ENCODE measurements at regions not wholly inside any gene's neighbourhood (a gene's known extent, or its start where the extent isn't known, plus 50 kb on each side); places are given as distances from the start of the nearest gene placed in this dataset.
A peak's percentile ranks its signal among the peaks of the same experiment; 100 is the strongest.
"Not testable (repeated sequence)": the region's sequence is repeated elsewhere in the genome, so short reads cannot be mapped to it uniquely, and the experiment has no call there.

GRCh38 chr14:50018201-50018932 is 98.0 kb downstream of the VCPKMT start:
- DNase-seq (ENCODE audit: low spot score): no peak

GRCh38 chr14:50018933-50019210 is 97.5 kb downstream of the VCPKMT start:
- no peak for DNase-seq (ENCODE audit: low spot score)

GRCh38 chr14:50020184-50020583 is 96.2 kb downstream of the VCPKMT start:
- no peak for DNase-seq (ENCODE audit: low spot score)

- no peak for DNase-seq (ENCODE audit: low spot score)
Observed at GRCh38 chr14:50020799-50021198, 95.6 kb downstream of the VCPKMT start.

DNA sequence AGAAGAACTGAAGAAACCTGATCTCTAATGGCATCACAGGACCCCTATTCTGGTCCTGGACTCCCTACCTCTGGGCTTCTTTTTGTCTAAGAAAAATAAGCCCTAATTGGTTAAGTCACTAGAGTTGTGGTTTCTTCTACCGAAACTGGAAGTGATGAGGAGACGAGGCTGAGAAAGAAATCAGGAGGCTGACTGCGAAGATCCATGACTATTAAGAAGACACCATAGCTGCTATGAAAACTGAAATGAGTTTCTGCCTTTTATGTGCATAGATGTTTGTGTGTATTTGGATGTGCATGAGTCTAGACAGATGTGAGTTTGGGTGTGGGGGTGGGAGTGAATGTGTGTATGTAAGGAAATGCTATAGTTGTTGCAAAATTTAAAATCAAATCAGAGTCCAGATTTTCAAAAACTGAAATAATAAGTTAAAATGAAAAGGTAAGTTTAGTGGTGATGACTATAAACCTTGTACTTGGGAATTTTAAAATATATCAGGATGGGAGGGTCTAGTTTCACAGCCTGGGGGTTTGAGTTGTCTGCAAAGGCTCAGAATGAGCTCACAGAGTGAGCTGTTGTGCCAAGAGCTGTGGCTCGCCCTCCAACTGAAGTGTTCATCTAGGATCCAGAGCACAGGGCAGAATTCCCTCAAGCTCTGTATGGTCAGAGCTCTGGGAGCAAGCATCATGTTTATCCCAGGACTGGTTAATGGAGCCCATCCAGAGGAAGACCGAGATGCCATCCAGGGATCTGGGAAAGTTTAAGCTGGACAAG is 94.9 kb downstream of the VCPKMT start:
- DNase-seq (ENCODE audit: low spot score): no peak

DNA sequence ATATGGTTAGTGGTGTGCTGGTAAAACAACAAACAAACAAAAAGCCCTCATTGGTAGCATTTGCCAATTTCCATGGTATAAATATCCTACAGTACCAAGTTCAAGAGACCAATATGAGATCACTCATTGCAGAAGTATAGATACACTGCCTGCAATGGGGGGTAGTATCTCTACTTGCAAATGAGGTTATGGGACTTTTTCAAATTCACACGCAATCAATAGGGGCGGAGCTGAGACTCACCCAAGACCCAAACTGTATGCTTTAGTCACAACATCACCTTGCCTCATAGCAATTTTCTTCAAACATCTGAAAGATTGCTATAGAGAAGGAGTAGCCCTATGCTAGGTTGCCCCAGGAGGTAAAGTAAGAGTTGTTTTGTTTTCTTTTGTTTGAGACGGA is 93.7 kb downstream of the VCPKMT start:
- DNase-seq (ENCODE audit: low spot score): no peak

- DNase-seq (ENCODE audit: low spot score): no peak
Observed at GRCh38 chr14:50023671-50024490, 92.5 kb downstream of the VCPKMT start.

GRCh38 chr14:50025073-50025472 is 91.3 kb downstream of the VCPKMT start:
- no peak for DNase-seq (ENCODE audit: low spot score)

DNA sequence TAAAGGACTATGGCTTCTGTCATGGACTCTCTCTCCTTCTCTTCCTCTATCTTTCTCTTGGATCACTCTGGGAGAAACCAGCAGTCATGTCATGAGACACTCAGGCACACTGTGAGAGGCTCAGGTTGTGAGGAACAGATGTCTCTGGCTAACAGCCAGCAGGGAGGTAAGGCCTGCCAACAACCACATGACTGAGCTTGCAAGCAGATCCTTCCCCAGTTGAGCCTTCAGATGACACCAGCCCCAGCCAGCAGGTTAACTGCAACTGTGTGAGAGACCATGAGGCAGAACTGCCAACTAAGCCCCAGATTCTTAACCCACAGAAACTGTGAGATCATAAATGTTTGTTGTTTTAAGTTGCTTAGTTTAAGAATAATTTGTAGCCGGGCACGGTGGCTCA is 90.6 kb downstream of the VCPKMT start:
- DNase-seq (ENCODE audit: low spot score): peak; percentile 29

DNA sequence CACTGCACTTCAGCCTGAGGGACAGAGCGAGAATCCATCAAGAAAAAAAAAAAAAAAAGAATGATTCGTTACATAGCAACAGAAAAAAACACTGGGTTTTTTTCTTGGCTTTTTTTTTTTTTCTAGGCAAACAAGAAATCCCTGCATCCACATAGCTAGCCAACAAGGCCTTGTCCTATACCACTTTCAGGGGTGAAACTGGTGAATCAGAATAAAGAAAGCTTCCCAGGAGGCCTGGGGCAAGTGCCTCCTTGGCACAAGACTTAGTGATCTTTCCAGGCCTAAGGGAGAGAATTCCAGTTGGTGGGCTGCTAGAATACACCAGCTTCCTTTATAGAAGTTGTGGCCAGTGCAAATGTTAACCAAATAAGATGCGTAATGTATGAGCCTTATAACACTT is 90.0 kb downstream of the VCPKMT start:
- no peak for DNase-seq (ENCODE audit: low spot score)

DNA sequence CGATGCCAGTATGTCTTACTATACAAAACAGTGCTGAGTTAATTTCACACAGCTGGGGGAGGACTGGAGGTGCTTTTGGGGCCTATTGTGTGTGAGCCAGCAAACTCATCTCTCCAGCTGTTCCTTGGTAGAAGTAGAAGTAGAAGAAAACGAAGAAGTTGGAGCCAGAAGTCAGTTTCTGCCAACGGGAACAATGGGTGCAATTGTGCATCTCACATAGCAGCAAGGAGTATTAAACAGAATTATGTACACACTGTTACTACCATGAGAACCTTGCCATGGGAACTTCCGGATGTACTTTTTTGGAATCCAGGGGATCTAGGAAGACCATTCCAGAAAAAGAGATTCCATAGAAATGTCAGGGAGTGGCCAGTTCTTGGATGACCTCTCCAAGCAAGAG is 88.6 kb downstream of the VCPKMT start:
- DNase-seq (ENCODE audit: low spot score): no peak

- DNase-seq (ENCODE audit: low spot score): no peak
Observed at GRCh38 chr14:50028458-50028857, 87.9 kb downstream of the VCPKMT start.

DNA sequence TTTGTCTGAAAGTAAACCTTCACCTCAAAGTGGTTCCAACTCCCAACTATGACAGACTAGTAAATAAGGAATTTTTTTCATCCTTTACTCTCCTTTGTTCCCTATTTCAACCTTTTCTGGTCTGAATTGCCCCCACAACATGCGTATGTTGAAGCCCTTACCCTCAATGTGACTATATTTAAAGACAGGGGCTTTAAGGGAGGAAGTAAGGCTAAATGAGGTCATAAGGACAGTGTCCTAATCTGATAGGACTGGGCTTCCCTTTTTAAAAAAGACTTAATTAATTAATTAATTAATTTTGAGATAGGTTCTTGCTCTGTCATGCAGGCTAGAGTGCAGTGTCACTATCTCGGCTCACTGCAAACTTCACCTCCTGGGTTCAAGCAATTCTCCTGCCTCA is 86.3 kb downstream of the VCPKMT start:
- peak; percentile 56 for DNase-seq (ENCODE audit: low spot score)

DNA sequence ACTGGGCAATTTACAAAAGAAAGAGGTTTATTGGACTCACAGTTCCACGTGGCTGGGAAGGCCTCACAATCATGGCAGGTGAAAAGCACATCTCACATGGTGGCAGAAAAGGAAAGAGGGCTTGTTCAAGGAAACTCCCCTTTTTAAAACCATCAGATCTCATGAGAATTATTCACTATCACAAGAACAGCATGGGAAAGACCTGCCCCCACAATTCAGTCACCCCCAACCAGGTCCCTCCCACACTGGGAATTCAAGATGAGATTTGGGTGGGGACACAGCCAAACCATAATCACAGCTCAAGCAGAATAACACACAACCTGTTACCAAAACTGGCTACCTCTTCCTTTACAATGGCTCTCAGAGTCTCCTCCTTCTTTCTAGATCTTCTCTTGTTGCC is 85.5 kb downstream of the VCPKMT start:
- not testable (repeated sequence) for DNase-seq (ENCODE audit: low spot score)

- DNase-seq (ENCODE audit: low spot score): no peak
Observed at GRCh38 chr14:50031602-50032313, 84.6 kb downstream of the VCPKMT start.

GRCh38 chr14:50032462-50033167 is 83.8 kb downstream of the VCPKMT start:
- not testable (repeated sequence) for DNase-seq (ENCODE audit: low spot score)

DNA sequence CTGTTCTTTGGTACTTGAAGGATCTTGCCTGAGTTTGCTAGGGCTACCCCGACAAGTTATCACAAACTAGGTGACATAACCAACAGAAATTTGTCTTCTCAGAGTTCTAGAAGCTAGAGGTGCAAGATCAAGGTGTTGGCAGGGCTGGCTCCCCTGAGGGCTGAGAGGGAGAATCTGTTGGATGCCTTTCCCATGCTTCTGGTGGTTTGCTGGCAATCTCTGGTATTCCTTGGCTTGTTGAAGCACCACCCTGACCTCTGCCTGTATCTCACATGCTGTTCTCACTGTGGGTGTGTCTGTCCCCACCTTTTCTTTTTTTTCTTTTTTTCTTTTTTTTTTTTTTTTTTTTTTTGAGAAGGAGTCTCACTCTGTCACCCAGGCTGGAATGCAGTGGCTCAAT is 81.2 kb downstream of the VCPKMT start:
- no peak for DNase-seq (ENCODE audit: low spot score)

GRCh38 chr14:50036211-50036610 is 80.2 kb downstream of the VCPKMT start:
- no peak for DNase-seq (ENCODE audit: low spot score)

GRCh38 chr14:50036637-50037036 is 79.7 kb downstream of the VCPKMT start:
- DNase-seq (ENCODE audit: low spot score): no peak

GRCh38 chr14:50037240-50037639 is 79.1 kb downstream of the VCPKMT start:
- DNase-seq (ENCODE audit: low spot score): no peak

- DNase-seq (ENCODE audit: low spot score): peak; percentile 73
Observed at GRCh38 chr14:50037852-50038251, 78.5 kb downstream of the VCPKMT start.

Measured in hematopoietic multipotent progenitor cell treated with erythropoietin and hydrocortisone succinate and interleukin-3 and kit ligand, for 15 days (in vitro differentiated cells).